ENCODE measurements at regions not wholly inside any gene's neighbourhood (a gene's known extent, or its start where the extent isn't known, plus 50 kb on each side); places are given as distances from the start of the nearest gene placed in this dataset.

DNA sequence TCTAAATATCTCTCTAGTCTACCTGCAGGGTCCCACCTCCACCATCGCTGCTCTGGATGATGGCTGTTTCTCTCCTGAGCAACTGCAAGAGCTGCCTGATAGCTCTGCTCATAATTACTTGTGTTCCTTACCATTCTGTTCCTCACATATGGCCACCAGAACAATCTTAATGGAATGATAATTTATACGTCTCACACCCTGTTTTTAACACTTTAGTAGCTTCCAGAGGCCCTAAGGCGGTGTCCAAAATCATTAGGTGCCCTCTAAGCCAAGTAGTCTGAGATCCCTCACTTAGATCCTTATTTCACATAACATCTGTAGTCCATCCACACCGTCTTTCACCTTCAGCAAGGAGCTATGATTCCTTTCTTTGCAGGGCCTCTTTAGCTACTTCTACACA, 373.3 kb downstream of the GBE1 start:
- Histone ChIP-seq H3K4me3 (ENCODE audit: low read depth, low read length) (no peak overlapping the region), H3K27ac (no peak overlapping the region), H3K9me3 (ENCODE audit: severe bottlenecking) (no peaks in the 10 kb centered on the region), H3K27me3 (ENCODE audit: insufficient read depth, low read depth, severe bottlenecking) (no peaks in the 10 kb centered on the region), H3K36me3 (no peaks in the 10 kb centered on the region)
- TF ChIP-seq, protein P1, sequence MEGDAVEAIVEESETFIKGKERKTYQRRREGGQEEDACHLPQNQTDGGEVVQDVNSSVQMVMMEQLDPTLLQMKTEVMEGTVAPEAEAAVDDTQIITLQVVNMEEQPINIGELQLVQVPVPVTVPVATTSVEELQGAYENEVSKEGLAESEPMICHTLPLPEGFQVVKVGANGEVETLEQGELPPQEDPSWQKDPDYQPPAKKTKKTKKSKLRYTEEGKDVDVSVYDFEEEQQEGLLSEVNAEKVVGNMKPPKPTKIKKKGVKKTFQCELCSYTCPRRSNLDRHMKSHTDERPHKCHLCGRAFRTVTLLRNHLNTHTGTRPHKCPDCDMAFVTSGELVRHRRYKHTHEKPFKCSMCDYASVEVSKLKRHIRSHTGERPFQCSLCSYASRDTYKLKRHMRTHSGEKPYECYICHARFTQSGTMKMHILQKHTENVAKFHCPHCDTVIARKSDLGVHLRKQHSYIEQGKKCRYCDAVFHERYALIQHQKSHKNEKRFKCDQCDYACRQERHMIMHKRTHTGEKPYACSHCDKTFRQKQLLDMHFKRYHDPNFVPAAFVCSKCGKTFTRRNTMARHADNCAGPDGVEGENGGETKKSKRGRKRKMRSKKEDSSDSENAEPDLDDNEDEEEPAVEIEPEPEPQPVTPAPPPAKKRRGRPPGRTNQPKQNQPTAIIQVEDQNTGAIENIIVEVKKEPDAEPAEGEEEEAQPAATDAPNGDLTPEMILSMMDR (IDR thresholded peaks at IDR 0.05; ENCODE audit: low read depth, low read length): no peak
- no peak for DNase-seq

DNA sequence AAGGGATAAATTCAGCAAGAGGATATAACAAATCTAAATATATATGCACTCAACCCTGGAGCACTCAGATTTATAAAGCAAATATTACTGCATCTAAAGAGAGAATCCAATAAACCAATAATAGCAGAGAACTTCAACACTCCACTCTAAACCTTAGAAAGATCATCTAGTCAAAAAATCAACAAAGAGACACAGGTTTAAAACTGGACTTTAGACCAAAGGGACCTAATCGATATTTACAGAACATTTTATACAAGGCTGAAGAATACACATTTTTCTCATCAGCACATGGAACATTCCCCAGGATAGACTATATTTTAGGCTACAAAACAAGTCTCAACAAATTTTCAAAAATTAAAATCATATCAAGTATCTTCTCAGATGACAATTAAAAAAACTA, 379.0 kb downstream of the GBE1 start:
- Histone ChIP-seq H3K9me3 (ENCODE audit: severe bottlenecking) (no peaks in the 10 kb centered on the region), H3K36me3 (no peaks in the 10 kb centered on the region), H3K27ac (no peak overlapping the region), H3K27me3 (ENCODE audit: insufficient read depth, low read depth, severe bottlenecking) (no peaks in the 10 kb centered on the region), H3K4me3 (ENCODE audit: low read depth, low read length) (no peak overlapping the region)
- TF ChIP-seq, protein P1 (IDR thresholded peaks at IDR 0.05; ENCODE audit: low read depth, low read length): no peak
- no peak for DNase-seq

DNA sequence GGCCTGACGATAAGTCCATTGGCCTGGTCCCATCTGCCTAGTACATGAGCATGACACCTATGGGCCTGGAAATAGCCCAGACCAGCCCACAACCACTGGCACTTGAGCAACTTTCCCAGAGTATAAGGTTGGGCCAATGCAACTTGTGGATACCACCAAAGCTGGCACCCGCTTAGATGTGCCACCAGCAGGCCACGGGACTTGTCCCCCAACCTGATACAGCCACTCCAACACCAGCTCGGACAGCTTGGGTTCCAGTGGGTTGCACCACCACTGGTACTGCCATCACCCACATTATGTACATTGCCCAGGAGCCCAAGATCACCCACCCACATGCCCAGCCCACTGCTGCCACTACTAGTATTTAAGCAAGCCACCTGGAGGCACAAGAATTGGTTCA, 381.2 kb downstream of the GBE1 start:
- Histone ChIP-seq H3K4me3 (ENCODE audit: low read depth, low read length) (no peak overlapping the region), H3K27me3 (ENCODE audit: insufficient read depth, low read depth, severe bottlenecking) (no peaks in the 10 kb centered on the region), H3K9me3 (ENCODE audit: severe bottlenecking) (no peaks in the 10 kb centered on the region), H3K27ac (no peak overlapping the region), H3K36me3 (no peaks in the 10 kb centered on the region)
- DNase-seq: no peak
- TF ChIP-seq, protein P1 (IDR thresholded peaks at IDR 0.05; ENCODE audit: low read depth, low read length): no peak

DNA sequence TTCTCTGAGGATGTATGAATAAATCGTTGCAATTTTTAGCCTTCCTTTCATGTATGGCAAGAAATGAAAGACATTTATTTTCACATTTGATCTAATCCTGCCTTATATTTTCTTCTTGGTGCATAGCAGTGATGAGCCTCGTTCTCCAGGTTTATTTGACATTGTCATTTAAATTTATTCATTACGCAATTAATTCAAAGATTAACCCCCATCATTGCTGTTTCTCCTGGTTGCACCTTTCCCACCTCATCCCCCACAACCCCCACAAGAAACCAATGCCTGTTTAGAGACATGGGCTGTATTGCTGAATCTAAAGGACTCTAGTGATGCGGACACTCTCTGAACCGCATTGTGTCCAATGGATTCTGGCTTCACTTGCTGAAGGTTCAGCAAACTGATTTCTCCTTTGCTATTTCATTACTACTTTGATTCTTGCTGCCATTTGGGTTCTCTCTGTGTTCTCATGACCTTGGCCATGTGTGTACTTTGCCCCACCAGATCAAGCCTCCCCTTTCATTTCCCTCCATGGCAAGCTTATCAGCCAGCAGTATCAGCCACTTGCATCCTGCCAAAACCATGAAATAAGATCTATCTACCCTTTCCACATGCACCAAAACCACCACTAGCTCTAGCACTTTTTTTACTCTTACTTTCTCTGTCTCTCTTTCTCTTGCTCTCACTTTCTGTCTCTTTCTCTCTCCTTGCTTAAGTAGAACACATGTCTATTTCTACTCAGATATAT, 382.7 kb downstream of the GBE1 start:
- H3K9me3 ChIP-seq (ENCODE audit: severe bottlenecking): no peaks in the 10 kb centered on the region
- no peak overlapping the region for H3K4me3 ChIP-seq (ENCODE audit: low read depth, low read length)
- H3K36me3 ChIP-seq: no peaks in the 10 kb centered on the region
- H3K27ac ChIP-seq: no peak overlapping the region
- H3K27me3 ChIP-seq (ENCODE audit: insufficient read depth, low read depth, severe bottlenecking): no peaks in the 10 kb centered on the region
- no peak for DNase-seq
- TF ChIP-seq, protein P1 (IDR thresholded peaks at IDR 0.05; ENCODE audit: low read depth, low read length): no peak

DNA sequence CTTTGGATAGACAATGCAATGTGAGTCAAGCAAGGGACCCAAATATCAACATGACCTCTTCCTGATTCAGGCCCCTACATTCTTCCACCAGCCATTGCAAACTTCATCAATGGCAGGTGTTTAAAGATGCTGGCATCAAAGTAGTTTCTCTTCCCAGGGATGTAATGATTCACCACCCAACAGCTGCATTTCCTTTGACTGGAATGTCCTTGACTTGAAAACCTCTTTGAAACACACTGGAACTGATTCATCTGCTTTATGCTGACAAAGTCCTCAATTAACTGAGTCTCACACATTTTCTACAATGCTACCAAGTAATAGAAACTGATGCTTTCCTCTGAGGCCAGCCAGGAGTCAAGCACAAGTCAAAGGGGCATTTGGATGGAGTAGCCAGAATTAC, 385.5 kb downstream of the GBE1 start:
- H3K4me3 ChIP-seq (ENCODE audit: low read depth, low read length): no peak overlapping the region
- no peak for DNase-seq

More for the DNA sequence above, 385.5 kb downstream of the GBE1 start:
- no peaks in the 10 kb centered on the region for H3K9me3 ChIP-seq (ENCODE audit: severe bottlenecking)
- H3K36me3 ChIP-seq: no peaks in the 10 kb centered on the region
- TF ChIP-seq, protein P1 (IDR thresholded peaks at IDR 0.05; ENCODE audit: low read depth, low read length): no peak
- H3K27ac ChIP-seq: no peak overlapping the region
- H3K27me3 ChIP-seq (ENCODE audit: insufficient read depth, low read depth, severe bottlenecking): no peaks in the 10 kb centered on the region
